Kidney (tissue), 13 donors: ENCODE measurements at regions not wholly inside any gene's neighbourhood (a gene's known extent, or its start where the extent isn't known, plus 50 kb on each side); places are given as distances from the start of the nearest gene placed in this dataset.

ENCODE experiments used
- DNase-seq, 5 donors: peaks; one replicate each; pipeline ENCODE4 v3.0.0-alpha.2; 2013 to 2020
- FAIRE-seq: peaks from 2 replicates; lab custom pipeline; 2012; peaks lifted over from hg19 to GRCh38; lab: Jason Lieb, UNC
- H3K27ac ChIP-seq, 2 donors: one replicate each; pipeline ENCODE4 v1.7.0; 2013; ENCODE audit warnings: low read depth in 2 of 2, low read length in 2 of 2, inconsistent platforms in 1 of 2
- H3K27me3 ChIP-seq: one replicate; pipeline ENCODE4 v1.7.1; 2013; ENCODE audit warnings: low read length, inconsistent platforms; ENCODE audit not compliant: control insufficient read depth, insufficient read depth
- H3K36me3 ChIP-seq, 3 donors: one replicate each; pipeline versions ENCODE4 v1.7.0 to v1.7.1; 2013; ENCODE audit warnings: low read length in 3 of 3, control low read depth in 1 of 3, inconsistent platforms in 1 of 3; ENCODE audit not compliant: insufficient read depth in 3 of 3, control insufficient read depth in 2 of 3
- H3K4me1 ChIP-seq, 3 donors: one replicate each; pipeline versions ENCODE4 v1.7.0 to v1.7.1; 2013; ENCODE audit warnings: low read length in 3 of 3, inconsistent platforms in 1 of 3, low read depth in 1 of 3; ENCODE audit not compliant: control insufficient read depth in 2 of 3, insufficient read depth in 2 of 3
- H3K4me3 ChIP-seq, 3 donors: one replicate each; pipeline versions ENCODE4 v1.7.0 to v1.8.1; 2013; ENCODE audit warnings: low read length in 3 of 3, control low read depth in 1 of 3, inconsistent platforms in 1 of 3
- H3K9ac ChIP-seq, 3 donors: one replicate each; pipeline versions ENCODE4 v1.7.0 to v1.7.1; 2013; ENCODE audit warnings: low read length in 3 of 3, control low read depth in 1 of 3, inconsistent platforms in 1 of 3
- H3K9me3 ChIP-seq, 3 donors: one replicate each; pipeline versions ENCODE4 v1.7.0 to v1.7.1; 2013; ENCODE audit warnings: low read length in 3 of 3, control low read depth in 1 of 3, inconsistent platforms in 1 of 3; ENCODE audit not compliant: control insufficient read depth in 2 of 3, insufficient read depth in 1 of 3
- intact Hi-C: fragments of 100-400 bp; cut with DNase I; formaldehyde crosslinking; loops from one replicate; pipeline ENCODE4 v1.11.1; 2022
- TF ChIP-seq, protein P1 (sequence below): IDR thresholded peaks from 3 replicates; pipeline ENCODE4 v1.5.1; 2012; ENCODE audit warnings: mild to moderate bottlenecking, moderate library complexity, borderline replicate concordance; ENCODE audit not compliant: insufficient read depth; ENCODE audit errors: extremely low read depth
- donor health status: control.
- donor health status: control.
- donor health status: control.
- donor health status: control.
- donor health status: control.
- donor health status: DM: yes; HTN: yes; CAD: no.
- donor health status: Normal renal cell carcinoma (clear cell type).

DNA sequence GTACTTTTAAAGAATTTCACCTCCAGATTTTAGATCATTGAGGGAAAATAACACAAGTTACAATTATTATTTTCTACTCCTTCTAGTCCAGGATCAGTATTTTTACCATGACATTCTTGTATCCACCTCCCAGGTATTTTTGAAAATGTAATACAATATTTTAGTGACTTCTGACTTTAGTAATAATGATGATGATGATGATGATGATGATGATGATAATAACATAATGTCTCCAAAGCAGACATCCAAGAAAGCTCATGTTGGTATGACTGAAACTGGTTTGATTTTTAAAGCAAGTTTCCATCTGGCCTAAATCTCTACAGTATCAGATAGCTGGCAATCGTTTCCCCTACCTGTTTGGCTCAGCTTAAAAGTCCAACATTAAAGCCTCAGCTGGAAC lies 140.0 kb upstream of the GULP1 start:
- intact Hi-C loops: no loop called here
- DNase-seq (no peak), FAIRE-seq (no peak)
- Histone ChIP-seq H3K27ac (no peak overlapping the region), H3K9ac (no peak overlapping the region), H3K27me3 (no peaks in the 10 kb centered on the region), H3K9me3 (no peaks in the 10 kb centered on the region), H3K4me1 (no peaks in the 10 kb centered on the region), H3K4me3 (no peak overlapping the region), H3K36me3 (no peaks in the 10 kb centered on the region)
- TF ChIP-seq, protein P1, sequence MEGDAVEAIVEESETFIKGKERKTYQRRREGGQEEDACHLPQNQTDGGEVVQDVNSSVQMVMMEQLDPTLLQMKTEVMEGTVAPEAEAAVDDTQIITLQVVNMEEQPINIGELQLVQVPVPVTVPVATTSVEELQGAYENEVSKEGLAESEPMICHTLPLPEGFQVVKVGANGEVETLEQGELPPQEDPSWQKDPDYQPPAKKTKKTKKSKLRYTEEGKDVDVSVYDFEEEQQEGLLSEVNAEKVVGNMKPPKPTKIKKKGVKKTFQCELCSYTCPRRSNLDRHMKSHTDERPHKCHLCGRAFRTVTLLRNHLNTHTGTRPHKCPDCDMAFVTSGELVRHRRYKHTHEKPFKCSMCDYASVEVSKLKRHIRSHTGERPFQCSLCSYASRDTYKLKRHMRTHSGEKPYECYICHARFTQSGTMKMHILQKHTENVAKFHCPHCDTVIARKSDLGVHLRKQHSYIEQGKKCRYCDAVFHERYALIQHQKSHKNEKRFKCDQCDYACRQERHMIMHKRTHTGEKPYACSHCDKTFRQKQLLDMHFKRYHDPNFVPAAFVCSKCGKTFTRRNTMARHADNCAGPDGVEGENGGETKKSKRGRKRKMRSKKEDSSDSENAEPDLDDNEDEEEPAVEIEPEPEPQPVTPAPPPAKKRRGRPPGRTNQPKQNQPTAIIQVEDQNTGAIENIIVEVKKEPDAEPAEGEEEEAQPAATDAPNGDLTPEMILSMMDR: no peak

DNA sequence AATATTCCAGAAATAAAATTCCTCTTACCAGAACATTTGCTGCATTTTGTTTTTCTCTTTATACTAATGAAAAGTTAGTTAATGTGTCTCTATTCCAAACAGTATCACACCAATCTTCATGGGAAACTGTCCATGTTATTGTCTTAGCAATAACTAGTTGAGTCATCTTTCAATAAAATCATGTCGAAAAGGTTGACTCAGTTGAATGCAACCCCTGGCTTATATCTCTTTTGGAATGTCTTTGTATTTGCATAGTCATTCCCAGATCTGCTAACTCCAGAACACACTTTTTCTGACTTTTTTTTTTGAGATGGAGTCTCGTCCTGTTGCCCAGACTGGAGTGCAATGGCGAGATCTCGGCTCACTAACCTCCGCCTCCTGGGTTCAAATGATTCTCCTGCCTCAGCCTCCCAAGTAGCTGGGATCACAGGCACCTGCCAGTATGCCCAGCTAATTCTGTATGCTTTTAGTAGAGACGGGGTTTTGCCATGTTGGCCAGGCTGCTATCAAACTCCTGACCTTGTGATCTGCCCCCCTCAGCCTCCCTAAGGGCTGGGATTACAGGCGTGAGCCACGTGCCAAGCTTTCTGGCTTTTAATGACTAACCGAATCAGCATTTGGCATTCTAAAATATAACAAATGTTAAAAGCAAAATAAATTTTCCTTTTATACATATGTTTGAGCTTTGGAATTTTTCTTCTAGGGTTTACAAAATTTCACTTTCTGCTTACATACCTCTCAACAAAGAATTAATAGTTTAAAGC lies 133.2 kb upstream of the GULP1 start:
- Histone ChIP-seq H3K4me1 (no peaks in the 10 kb centered on the region), H3K4me3 (no peak overlapping the region), H3K27ac (no peak overlapping the region), H3K36me3 (no peaks in the 10 kb centered on the region), H3K27me3 (no peaks in the 10 kb centered on the region), H3K9me3 (no peaks in the 10 kb centered on the region), H3K9ac (no peak overlapping the region)
- TF ChIP-seq, protein P1: no peak
- DNase-seq: no peak
- intact Hi-C loops: no loop called here
- no peak for FAIRE-seq

DNA sequence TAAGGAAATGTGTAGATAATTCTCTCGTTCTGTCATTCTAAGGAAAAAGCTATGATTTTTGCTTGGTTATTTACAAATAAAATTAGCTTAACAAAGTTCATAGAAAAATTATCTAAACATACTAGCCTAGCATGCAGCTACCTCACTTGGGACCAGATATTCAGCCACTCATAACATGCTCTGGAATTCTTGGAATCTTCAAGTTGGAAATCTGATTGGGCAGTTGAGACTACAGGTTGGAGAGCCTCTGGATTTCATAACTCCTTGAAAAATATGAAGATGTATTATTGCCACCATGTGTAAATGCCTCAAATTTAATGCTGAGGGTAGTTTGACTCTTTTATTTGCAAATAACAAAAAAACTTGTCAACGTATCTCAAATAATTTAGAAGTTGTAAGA lies 132.2 kb upstream of the GULP1 start:
- no peak for DNase-seq
- no peak overlapping the region for H3K4me3 ChIP-seq
- H3K9ac ChIP-seq: no peak overlapping the region
- TF ChIP-seq, protein P1: no peak
- no peak for FAIRE-seq
- no peaks in the 10 kb centered on the region for H3K4me1 ChIP-seq
- no peaks in the 10 kb centered on the region for H3K36me3 ChIP-seq
- no peak overlapping the region for H3K27ac ChIP-seq
- H3K27me3 ChIP-seq: no peaks in the 10 kb centered on the region
- no peaks in the 10 kb centered on the region for H3K9me3 ChIP-seq
- intact Hi-C loops: no loop called here

DNA sequence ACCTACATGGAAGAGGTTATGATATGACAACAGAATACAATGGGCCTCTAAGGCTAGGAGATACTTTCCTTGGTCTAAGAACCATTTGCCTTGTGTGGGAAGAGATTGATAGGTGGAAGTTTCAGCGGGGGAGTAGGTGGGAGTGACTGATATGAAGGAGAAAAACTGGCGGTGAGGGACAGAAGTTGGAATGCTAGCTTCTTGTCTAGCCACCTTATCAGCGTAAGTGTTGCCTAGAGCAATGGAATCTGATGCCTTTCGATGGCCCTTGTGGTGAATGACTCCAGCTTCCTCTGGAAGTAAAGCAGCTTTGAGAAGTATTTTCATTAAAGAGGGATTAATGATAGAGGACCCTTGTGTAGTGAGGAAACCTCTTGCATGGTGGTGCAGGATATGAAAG lies 121.3 kb upstream of the GULP1 start:
- intact Hi-C loops: no loop called here
- H3K27me3 ChIP-seq: no peaks in the 10 kb centered on the region
- H3K36me3 ChIP-seq: no peaks in the 10 kb centered on the region
- DNase-seq (no peak), FAIRE-seq (no peak)
- TF ChIP-seq, protein P1: no peak
- no peak overlapping the region for H3K27ac ChIP-seq
- H3K4me3 ChIP-seq: no peak overlapping the region
- no peaks in the 10 kb centered on the region for H3K4me1 ChIP-seq
- H3K9ac ChIP-seq: no peak overlapping the region
- H3K9me3 ChIP-seq: no peaks in the 10 kb centered on the region
